Ectodermal cell (in vitro differentiated cells): ENCODE measurements at regions not wholly inside any gene's neighbourhood (a gene's known extent, or its start where the extent isn't known, plus 50 kb on each side); places are given as distances from the start of the nearest gene placed in this dataset.

Experiments used
- H3K27ac ChIP-seq: 2 replicates; pipeline ENCODE4 v1.7.0; 2013; ENCODE audit warnings: mild to moderate bottlenecking, low read depth, low read length; ENCODE audit not compliant: insufficient read depth, poor library complexity, severe bottlenecking
- H3K27me3 ChIP-seq: 2 replicates; pipeline ENCODE4 v1.7.0; 2013; ENCODE audit warnings: mild to moderate bottlenecking, low read length; ENCODE audit not compliant: insufficient read depth, control insufficient read depth, poor library complexity, severe bottlenecking
- H3K36me3 ChIP-seq: one replicate; pipeline ENCODE4 v1.7.0; 2013; ENCODE audit warnings: low read length; ENCODE audit not compliant: control insufficient read depth, insufficient read depth
- H3K4me1 ChIP-seq: one replicate; pipeline ENCODE4 v1.7.0; 2013; ENCODE audit warnings: low read length; ENCODE audit not compliant: control insufficient read depth, insufficient read depth
- H3K4me3 ChIP-seq: 2 replicates; pipeline ENCODE4 v1.7.0; 2013; ENCODE audit warnings: low read depth, low read length, control low read depth; ENCODE audit not compliant: insufficient read depth
- H3K9me3 ChIP-seq: 2 replicates; pipeline ENCODE4 v1.7.0; 2013; ENCODE audit warnings: mild to moderate bottlenecking, low read length, moderate library complexity; ENCODE audit not compliant: control insufficient read depth
- WGBS, 2 experiments: methylation state at CpG; one replicate each; pipeline ENCODE4 v1.1.7; 2013; ENCODE audit warnings: missing lambda C conversion rate in 2 of 2; 5-methylcytosine and 5-hydroxymethylcytosine counted together

DNA sequence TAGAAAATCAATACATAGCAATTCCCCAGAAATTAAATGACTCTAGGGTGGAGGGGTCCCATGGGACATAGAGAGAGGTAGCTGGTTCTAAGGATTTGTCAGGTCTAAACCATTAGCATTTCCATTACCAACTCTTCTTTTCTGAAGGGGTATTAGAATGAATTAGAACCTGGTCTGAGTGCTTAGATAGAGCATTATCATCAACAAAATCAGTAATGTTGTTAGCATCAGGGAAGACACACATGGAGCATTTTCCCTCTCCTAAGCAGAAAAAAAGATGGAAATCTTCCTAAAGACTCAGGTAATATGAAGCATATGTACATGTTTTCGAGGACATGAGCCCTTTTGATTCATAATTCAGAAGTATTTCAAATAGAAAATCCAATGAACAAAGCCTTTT lies 984.4 kb upstream of the NCAM2 start:
- 80 to 86% methylated on average over 1 of the region's 1 CpG for WGBS, 2 experiments

GRCh38 chr21:20016435-20017005 lies 981.7 kb upstream of the NCAM2 start:
- no peaks in the 10 kb centered on the region for H3K9me3 ChIP-seq
- no peaks in the 10 kb centered on the region for H3K36me3 ChIP-seq
- H3K4me1 ChIP-seq, result no peaks in the 10 kb centered on the region
- H3K27ac ChIP-seq, result no peak overlapping the region
- 59 to 62% methylated on average over 7 to 8 of the region's 8 CpGs for WGBS, 2 experiments
- H3K27me3 ChIP-seq, result no peaks in the 10 kb centered on the region
- no peak overlapping the region for H3K4me3 ChIP-seq

More for the DNA sequence above, 984.4 kb upstream of the NCAM2 start:
- no peak overlapping the region for H3K4me3 ChIP-seq
- H3K27ac ChIP-seq, result no peak overlapping the region
- H3K36me3 ChIP-seq, result no peaks in the 10 kb centered on the region
- no peaks in the 10 kb centered on the region for H3K4me1 ChIP-seq
- no peaks in the 10 kb centered on the region for H3K27me3 ChIP-seq
- no peaks in the 10 kb centered on the region for H3K9me3 ChIP-seq

DNA sequence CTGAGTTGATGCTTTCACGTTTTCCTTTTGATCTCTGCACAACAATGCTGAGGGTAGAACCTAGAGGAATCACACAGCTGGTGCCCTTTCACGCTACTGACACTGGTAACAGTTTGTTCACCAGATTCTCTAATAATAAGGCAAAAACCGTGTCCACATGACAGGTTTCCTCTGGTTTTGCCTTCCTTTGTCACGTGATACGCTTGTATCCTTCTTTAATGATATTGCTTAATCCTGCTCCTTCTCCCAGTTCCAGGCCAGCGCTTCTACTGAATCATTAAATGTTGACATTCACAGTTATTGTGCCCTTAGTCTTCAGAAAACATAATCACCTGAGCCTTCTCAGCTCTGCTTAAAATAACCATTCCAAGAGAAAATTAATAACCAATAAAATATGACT lies 978.2 kb upstream of the NCAM2 start:
- Histone ChIP-seq H3K27me3 (no peaks in the 10 kb centered on the region), H3K4me3 (no peak overlapping the region), H3K4me1 (no peaks in the 10 kb centered on the region), H3K9me3 (no peaks in the 10 kb centered on the region), H3K27ac (no peak overlapping the region), H3K36me3 (no peaks in the 10 kb centered on the region)
- WGBS, 2 experiments, result 76 to 80% methylated on average over 6 of the region's 6 CpGs

DNA sequence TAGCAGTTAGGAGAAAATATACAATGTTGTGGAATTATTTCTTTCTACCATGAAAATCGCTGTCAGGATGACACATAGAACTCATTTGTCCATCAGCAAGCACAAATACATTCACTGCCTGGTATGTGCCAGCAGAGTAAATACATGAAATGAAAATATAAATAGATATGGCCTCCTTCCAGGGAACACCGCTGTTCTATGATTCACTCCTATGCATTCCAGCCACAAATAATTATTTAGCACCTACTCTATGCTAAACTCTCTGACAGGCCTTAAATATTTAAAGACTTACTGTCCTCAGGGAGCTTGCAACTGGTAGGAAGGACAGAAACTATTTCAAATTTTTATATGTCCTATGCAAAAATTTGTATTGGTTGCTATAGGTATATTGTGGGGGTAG lies 975.0 kb upstream of the NCAM2 start:
- Histone ChIP-seq H3K27me3 (no peaks in the 10 kb centered on the region), H3K27ac (no peak overlapping the region), H3K4me3 (no peak overlapping the region), H3K9me3 (no peaks in the 10 kb centered on the region), H3K36me3 (no peaks in the 10 kb centered on the region), H3K4me1 (no peaks in the 10 kb centered on the region)
- 93 to 100% methylated on average over 1 to 2 of the region's 2 CpGs for WGBS, 2 experiments

GRCh38 chr21:20024741-20025140 lies 973.5 kb upstream of the NCAM2 start:
- H3K36me3 ChIP-seq, result no peaks in the 10 kb centered on the region
- no peaks in the 10 kb centered on the region for H3K9me3 ChIP-seq
- H3K27me3 ChIP-seq, result no peaks in the 10 kb centered on the region
- no peak overlapping the region for H3K27ac ChIP-seq
- no peaks in the 10 kb centered on the region for H3K4me1 ChIP-seq
- H3K4me3 ChIP-seq, result no peak overlapping the region
- 97 to 100% methylated on average over 3 to 4 of the region's 7 CpGs for WGBS, 2 experiments

DNA sequence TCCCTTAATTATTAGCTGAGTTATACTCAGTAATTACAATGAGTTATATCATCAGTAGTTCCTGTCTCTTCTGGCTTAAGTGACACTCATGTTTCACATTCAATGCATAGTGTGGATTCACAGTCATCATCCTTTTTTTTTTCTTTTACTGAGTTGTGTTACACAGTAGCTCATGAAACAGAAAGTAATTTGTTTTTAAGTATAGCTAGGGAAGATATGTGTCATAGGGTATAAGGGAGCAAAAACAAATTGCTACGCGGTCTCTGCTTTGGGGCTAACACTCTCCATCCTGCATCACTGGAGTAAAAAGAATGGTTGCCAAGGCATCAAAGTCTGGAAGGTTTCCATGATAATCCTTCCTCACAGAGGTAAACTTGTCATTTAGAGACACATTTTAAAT lies 971.7 kb upstream of the NCAM2 start:
- Histone ChIP-seq H3K27ac (no peak overlapping the region), H3K4me3 (no peak overlapping the region), H3K9me3 (no peaks in the 10 kb centered on the region), H3K27me3 (no peaks in the 10 kb centered on the region), H3K36me3 (no peaks in the 10 kb centered on the region), H3K4me1 (no peaks in the 10 kb centered on the region)
- WGBS, 2 experiments, result 93 to 94% methylated on average over 2 of the region's 2 CpGs

GRCh38 chr21:20030390-20030789 lies 967.8 kb upstream of the NCAM2 start:
- Histone ChIP-seq H3K27ac (no peak overlapping the region), H3K36me3 (no peaks in the 10 kb centered on the region), H3K4me1 (no peaks in the 10 kb centered on the region), H3K4me3 (no peak overlapping the region), H3K27me3 (no peaks in the 10 kb centered on the region), H3K9me3 (no peaks in the 10 kb centered on the region)
- 92 to 93% methylated on average over 4 of the region's 4 CpGs for WGBS, 2 experiments

DNA sequence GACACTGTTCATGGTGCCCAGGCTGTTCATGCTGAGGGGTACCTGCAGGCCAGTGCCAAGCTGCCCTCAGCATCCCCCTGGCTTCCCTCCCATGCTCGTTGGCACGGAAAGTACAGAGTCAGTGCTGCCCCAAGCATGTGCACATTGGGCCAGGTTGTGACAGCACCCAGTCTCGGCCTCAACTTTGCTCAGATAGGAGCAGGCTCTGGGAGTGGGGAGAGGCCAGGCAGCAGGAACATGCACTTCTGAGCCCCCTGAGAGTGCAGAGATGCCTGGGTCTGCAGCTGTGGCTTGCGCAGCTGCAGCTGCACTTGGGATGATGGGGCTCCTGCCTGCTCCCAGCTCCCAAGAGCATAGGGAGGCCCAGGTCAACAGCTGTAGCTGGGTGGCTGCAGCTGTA lies 966.4 kb upstream of the NCAM2 start:
- H3K27ac ChIP-seq, result no peak overlapping the region
- H3K36me3 ChIP-seq, result no peaks in the 10 kb centered on the region
- H3K4me3 ChIP-seq, result no peak overlapping the region
- no peaks in the 10 kb centered on the region for H3K4me1 ChIP-seq
- H3K27me3 ChIP-seq, result no peaks in the 10 kb centered on the region
- 70 to 72% methylated on average over 4 of the region's 4 CpGs for WGBS, 2 experiments
- H3K9me3 ChIP-seq, result no peaks in the 10 kb centered on the region

DNA sequence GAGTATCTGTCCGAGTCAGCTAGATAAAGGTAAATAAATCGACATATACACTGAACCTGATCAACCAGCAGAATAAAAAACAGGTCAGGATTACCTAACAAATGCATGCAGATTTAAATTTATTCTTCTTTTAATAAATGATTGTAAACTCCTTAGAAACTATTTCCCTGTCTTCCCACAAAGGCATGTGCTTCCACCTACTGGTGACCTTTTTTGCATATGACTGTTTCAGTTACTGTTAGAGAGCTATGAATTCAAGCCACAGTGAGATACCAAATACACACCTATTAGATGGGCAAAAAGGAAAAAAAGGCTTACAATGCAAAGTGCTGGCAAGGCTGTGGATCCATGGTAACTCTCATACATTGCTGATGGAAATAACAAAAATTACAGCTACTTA lies 957.4 kb upstream of the NCAM2 start:
- Histone ChIP-seq H3K27ac (no peak overlapping the region), H3K9me3 (no peaks in the 10 kb centered on the region), H3K4me1 (no peaks in the 10 kb centered on the region), H3K36me3 (no peaks in the 10 kb centered on the region), H3K27me3 (no peaks in the 10 kb centered on the region), H3K4me3 (no peak overlapping the region)
- 90 to 100% methylated on average over 1 to 2 of the region's 2 CpGs for WGBS, 2 experiments

DNA sequence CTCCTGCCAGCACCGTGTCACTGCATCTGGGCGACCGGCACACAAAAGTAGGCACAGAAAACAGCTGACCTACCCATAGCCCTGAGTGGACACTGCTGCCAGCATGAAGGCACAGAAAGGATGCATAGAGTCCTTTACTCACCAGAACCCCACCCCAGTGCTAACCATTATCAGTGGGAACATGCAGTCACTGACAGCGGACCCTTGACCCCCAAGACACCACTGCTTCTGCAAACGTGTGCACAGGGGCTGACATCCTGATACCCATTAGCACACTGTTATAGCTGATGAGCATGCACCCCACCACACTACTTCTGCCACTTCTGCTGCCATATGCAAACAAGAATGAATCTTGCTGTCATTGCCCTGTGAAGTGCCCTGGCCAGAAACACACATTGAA lies 953.0 kb upstream of the NCAM2 start:
- Histone ChIP-seq H3K27me3 (no peaks in the 10 kb centered on the region), H3K4me3 (no peak overlapping the region), H3K27ac (no peak overlapping the region), H3K36me3 (no peaks in the 10 kb centered on the region), H3K9me3 (no peaks in the 10 kb centered on the region), H3K4me1 (no peaks in the 10 kb centered on the region)
- 94 to 95% methylated on average over 5 of the region's 5 CpGs for WGBS, 2 experiments
